OCI-LY3 (cell line): ENCODE measurements at regions not wholly inside any gene's neighbourhood (a gene's known extent, or its start where the extent isn't known, plus 50 kb on each side); places are given as distances from the start of the nearest gene placed in this dataset.

ENCODE experiments used
- H2AFZ ChIP-seq: fragments of 200-600, 300-600 bp; shearing (Covaris generic); 2 replicates; pipeline ENCODE4 v1.6.0; 2014; ENCODE audit warnings: antibody characterized with exemption, low read depth, low read length
- H3K27ac ChIP-seq: fragments of 200-600, 300-600 bp; sonication (generic); 2 replicates; pipeline ENCODE4 v1.5.1; 2014; ENCODE audit warnings: mild to moderate bottlenecking, low read length, moderate library complexity, mixed read lengths
- H3K27me3 ChIP-seq: fragments of 200-600, 300-600 bp; sonication (generic); 2 replicates; pipeline ENCODE4 v1.6.1; 2014; ENCODE audit warnings: low read depth, low read length, mixed read lengths
- H3K36me3 ChIP-seq: fragments of 200-600, 300-600 bp; sonication (generic); replicated peaks from 2 replicates; pipeline ENCODE3; 2014; ENCODE audit warnings: low read depth, low read length, mixed read lengths
- H3K4me1 ChIP-seq: fragments of 300-600, 200-600 bp; sonication (generic); 2 replicates; pipeline ENCODE4 v1.6.1; 2014; ENCODE audit warnings: low read length, mixed read lengths
- H3K4me2 ChIP-seq: fragments of 200-600, 300-600 bp; sonication (generic); 2 replicates; pipeline ENCODE4 v1.6.1; 2014; ENCODE audit warnings: low read length, mixed read lengths
- H3K4me3 ChIP-seq: fragments of 300-600, 200-600 bp; sonication (generic); 2 replicates; pipeline ENCODE4 v1.5.1; 2014; ENCODE audit warnings: antibody characterized with exemption, mild to moderate bottlenecking, low read length, moderate library complexity
- H3K79me2 ChIP-seq: fragments of 300-600, 200-600 bp; shearing (Covaris generic); 2 replicates; pipeline ENCODE4 v1.6.1; 2014; ENCODE audit warnings: mild to moderate bottlenecking, low read length, mixed read lengths
- H3K9ac ChIP-seq: fragments of 300-600, 200-600 bp; shearing (Covaris generic); 2 replicates; pipeline ENCODE4 v1.6.0; 2014; ENCODE audit warnings: mild to moderate bottlenecking, low read length, moderate library complexity
- H3K9me3 ChIP-seq: fragments of 200-600, 300-600 bp; shearing (Covaris generic); 2 replicates; pipeline ENCODE4 v1.6.1; 2014; ENCODE audit warnings: low read length, mixed read lengths; ENCODE audit not compliant: insufficient read depth
- H4K20me1 ChIP-seq: fragments of 200-600, 300-600 bp; sonication (generic); 2 replicates; pipeline ENCODE4 v1.6.1; 2016; ENCODE audit warnings: low read length, mixed read lengths; ENCODE audit not compliant: insufficient read depth
- EZH2phosphoT487 ChIP-seq: fragments of 200-600 bp; shearing (Covaris generic); IDR thresholded peaks from 2 replicates; pipeline ENCODE4 v1.6.1; 2018; ENCODE audit warnings: antibody characterized with exemption, mixed run types, low read depth
- TF ChIP-seq, protein P1 (sequence below): fragments of 200-600, 300-600 bp; sonication (generic); IDR thresholded peaks from 2 replicates; pipeline ENCODE4 v1.5.1; 2014; ENCODE audit warnings: antibody characterized with exemption, low read length, low read depth

DNA sequence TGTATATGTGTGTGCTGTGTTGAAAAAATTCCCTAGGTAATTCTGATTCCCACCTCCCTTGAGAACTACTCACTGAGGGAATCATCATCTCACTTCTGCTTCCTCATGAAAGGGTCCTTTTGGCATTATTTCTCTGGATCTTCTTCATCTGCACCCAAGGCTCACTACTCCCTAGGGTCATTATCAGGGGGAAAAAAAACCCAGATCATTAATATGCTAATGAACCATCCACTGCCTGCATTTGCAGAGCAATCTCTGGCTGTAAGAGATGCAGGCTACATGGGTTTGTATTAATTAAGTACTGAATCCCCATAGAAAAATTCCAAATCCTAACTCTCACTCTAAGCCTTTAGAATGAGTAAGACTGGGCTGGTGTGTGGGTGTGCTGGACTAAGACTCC, 68.0 kb upstream of the IGFBP5 start:
- H3K9me3 ChIP-seq = no peaks in the 10 kb centered on the region
- H3K4me1 ChIP-seq = no peaks in the 10 kb centered on the region
- H3K27me3 ChIP-seq = peaks cover 22% of the 10 kb centered on the region
- H3K27ac ChIP-seq = no peak overlapping the region
- H3K36me3 ChIP-seq = no peaks in the 10 kb centered on the region
- TF ChIP-seq EZH2phosphoT487 = no peak
- TF ChIP-seq, protein P1, sequence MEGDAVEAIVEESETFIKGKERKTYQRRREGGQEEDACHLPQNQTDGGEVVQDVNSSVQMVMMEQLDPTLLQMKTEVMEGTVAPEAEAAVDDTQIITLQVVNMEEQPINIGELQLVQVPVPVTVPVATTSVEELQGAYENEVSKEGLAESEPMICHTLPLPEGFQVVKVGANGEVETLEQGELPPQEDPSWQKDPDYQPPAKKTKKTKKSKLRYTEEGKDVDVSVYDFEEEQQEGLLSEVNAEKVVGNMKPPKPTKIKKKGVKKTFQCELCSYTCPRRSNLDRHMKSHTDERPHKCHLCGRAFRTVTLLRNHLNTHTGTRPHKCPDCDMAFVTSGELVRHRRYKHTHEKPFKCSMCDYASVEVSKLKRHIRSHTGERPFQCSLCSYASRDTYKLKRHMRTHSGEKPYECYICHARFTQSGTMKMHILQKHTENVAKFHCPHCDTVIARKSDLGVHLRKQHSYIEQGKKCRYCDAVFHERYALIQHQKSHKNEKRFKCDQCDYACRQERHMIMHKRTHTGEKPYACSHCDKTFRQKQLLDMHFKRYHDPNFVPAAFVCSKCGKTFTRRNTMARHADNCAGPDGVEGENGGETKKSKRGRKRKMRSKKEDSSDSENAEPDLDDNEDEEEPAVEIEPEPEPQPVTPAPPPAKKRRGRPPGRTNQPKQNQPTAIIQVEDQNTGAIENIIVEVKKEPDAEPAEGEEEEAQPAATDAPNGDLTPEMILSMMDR = no peak
- no peak overlapping the region for H3K9ac ChIP-seq
- H3K4me3 ChIP-seq = no peak overlapping the region
- no peak overlapping the region for H2AFZ ChIP-seq
- H3K79me2 ChIP-seq = no peaks in the 10 kb centered on the region
- H3K4me2 ChIP-seq = no peak overlapping the region
- H4K20me1 ChIP-seq = no peaks in the 10 kb centered on the region

DNA sequence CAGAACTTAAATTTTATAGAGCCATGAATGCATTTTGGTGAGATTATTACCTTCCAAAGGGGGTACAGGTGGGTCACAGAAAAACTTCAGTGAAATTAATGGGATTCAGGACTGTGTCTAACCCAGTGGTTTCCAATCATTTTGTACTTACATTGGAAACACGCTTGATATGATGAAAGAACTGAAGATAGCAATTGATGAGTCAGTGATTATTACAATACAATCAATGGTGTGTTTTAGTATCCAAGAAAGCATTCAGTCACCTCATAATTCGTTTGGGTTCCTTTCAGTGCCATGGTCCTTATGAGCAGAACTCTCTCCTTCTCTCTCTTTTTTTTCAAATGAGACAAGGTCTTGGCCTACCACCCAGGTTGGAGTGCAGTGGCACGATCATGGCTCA, 66.5 kb upstream of the IGFBP5 start:
- Histone ChIP-seq H2AFZ (no peak overlapping the region), H3K4me1 (no peaks in the 10 kb centered on the region), H3K9me3 (no peaks in the 10 kb centered on the region), H3K79me2 (no peaks in the 10 kb centered on the region), H3K4me3 (no peak overlapping the region), H3K4me2 (no peak overlapping the region), H3K27ac (no peak overlapping the region), H3K9ac (no peak overlapping the region), H3K36me3 (no peaks in the 10 kb centered on the region), H4K20me1 (no peaks in the 10 kb centered on the region), H3K27me3 (peaks cover 20% of the 10 kb centered on the region)
- TF ChIP-seq EZH2phosphoT487 = no peak
- TF ChIP-seq, protein P1 = no peak

DNA sequence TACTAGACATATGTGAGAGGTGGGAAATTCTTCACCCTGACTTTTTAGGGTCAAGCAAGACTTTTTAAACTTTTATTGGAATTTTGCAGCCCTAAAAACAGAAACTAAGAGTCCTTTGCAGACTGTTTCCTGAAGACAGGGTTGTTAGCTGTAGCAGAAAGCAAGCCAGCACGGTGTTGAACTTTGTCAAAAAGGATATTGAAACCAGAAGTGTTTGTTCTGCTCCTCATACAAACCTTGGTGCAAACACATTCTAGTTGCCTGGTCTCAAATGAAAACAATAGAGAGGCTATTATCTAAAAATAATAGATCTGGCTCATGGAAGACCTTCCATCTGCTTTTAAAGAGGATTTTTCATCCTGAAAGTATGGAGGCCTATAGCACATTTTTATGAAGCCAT, 65.8 kb upstream of the IGFBP5 start:
- Histone ChIP-seq H4K20me1 (no peaks in the 10 kb centered on the region), H3K4me3 (no peak overlapping the region), H3K79me2 (no peaks in the 10 kb centered on the region), H3K27ac (no peak overlapping the region), H3K9ac (no peak overlapping the region), H3K4me1 (no peaks in the 10 kb centered on the region), H3K27me3 (peaks cover 16% of the 10 kb centered on the region; the same call in 1 of the 2 replicates), H3K4me2 (no peak overlapping the region), H2AFZ (no peak overlapping the region), H3K9me3 (no peaks in the 10 kb centered on the region), H3K36me3 (no peaks in the 10 kb centered on the region)
- TF ChIP-seq EZH2phosphoT487 = no peak
- TF ChIP-seq, protein P1 = no peak

DNA sequence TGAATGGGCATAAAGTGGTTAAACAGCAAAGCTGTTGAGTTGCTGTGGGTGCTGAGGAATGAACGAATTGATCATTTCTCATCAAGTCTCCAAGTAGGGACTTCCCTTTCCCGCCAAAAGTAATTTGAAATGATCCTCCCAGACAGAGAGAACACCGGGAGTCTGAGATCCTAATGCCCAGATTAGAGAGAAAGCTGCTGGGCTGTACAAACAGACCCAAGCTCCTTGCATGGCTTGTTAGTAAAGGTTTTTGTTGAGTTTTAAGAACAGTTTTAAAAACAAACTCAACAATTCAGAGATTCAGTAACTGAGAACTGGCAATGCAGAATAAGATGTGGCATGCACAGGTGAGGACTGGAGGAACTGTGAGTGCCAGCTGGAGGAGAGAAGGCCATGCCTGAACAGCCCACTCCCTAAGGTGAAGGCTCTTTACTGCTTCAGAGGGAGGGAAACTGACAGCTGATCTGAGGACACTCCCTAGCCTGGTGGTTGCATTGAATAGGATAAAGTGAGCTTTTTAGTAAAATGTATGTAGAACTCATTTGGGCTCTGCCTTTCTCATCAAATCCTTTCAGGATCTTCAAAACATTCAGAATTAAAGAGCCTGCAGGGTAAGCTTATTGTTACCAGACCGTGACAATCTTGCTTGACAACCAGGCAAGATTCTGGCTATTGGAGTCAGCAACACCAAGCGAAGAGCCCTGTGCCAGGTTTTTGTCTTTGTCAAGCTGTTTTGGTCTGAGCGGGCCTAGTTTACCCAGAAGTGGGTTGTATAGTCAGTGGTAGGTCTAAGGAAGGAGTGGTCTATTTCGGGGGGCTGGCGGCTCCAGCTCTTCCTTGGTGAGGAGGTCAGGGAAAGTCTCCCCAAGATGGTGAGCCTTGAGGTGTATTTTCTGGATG, 63.2 kb upstream of the IGFBP5 start:
- Histone ChIP-seq H3K79me2 (no peaks in the 10 kb centered on the region), H3K4me3 (no peak overlapping the region), H3K4me2 (no peak overlapping the region), H4K20me1 (no peaks in the 10 kb centered on the region), H3K36me3 (no peaks in the 10 kb centered on the region), H2AFZ (no peak overlapping the region), H3K27ac (no peak overlapping the region), H3K9me3 (no peaks in the 10 kb centered on the region), H3K27me3 (peaks cover 10% of the 10 kb centered on the region; the same call in 1 of the 2 replicates), H3K4me1 (no peaks in the 10 kb centered on the region), H3K9ac (no peak overlapping the region)
- TF ChIP-seq, protein P1 = no peak
- no peak for TF ChIP-seq EZH2phosphoT487
